ENCODE measurements at regions not wholly inside any gene's neighbourhood (a gene's known extent, or its start where the extent isn't known, plus 50 kb on each side); places are given as distances from the start of the nearest gene placed in this dataset.

GRCh38 chr5:98308231-98308630 is 465.2 kb upstream of the RGMB start:
- H3K27me3 Mint-ChIP-seq (ENCODE audit: low read depth in 2 of 2), result no peaks in the 10 kb centered on the region
- no peaks in the 10 kb centered on the region for H3K36me3 Mint-ChIP-seq
- Histone ChIP-seq H3K9me3 (ENCODE audit: control insufficient read depth, insufficient read depth, low read length) (no peaks in the 10 kb centered on the region), H3K4me1 (ENCODE audit: control insufficient read depth, insufficient read depth, low read length) (no peaks in the 10 kb centered on the region), H3K27ac (ENCODE audit: low read length) (no peak overlapping the region), H3K36me3 (ENCODE audit: control insufficient read depth, insufficient read depth, low read length) (no peaks in the 10 kb centered on the region), H3K27me3 (ENCODE audit: control insufficient read depth, insufficient read depth, low read length) (no peaks in the 10 kb centered on the region), H3K4me3 (ENCODE audit: low read length) (no peak overlapping the region)
- H3K4me3 Mint-ChIP-seq, result no peak overlapping the region
- no peaks in the 10 kb centered on the region for H3K4me1 Mint-ChIP-seq
- no peak for DNase-seq
- no peak overlapping the region for H3K27ac Mint-ChIP-seq
- H3K9me3 Mint-ChIP-seq, result peaks cover 2 to 8% of the 10 kb centered on the region in 2 donors
- intact Hi-C loops (cut with micrococcal nuclease), result no loop called here
- ATAC-seq, result no peak
- TF ChIP-seq CTCF (IDR thresholded peaks at IDR 0.05), result no peak
- 100% methylated on average over 1 of the region's 1 CpG for WGBS (ENCODE audit: insufficient coverage)

GRCh38 chr5:98308960-98309359 is 464.5 kb upstream of the RGMB start:
- no peak for TF ChIP-seq CTCF (IDR thresholded peaks at IDR 0.05)

GRCh38 chr5:98309785-98310598 is 463.5 kb upstream of the RGMB start:
- no peak overlapping the region for H3K4me3 Mint-ChIP-seq
- H3K9me3 Mint-ChIP-seq, result peaks cover 4 to 8% of the 10 kb centered on the region in 2 donors
- no peaks in the 10 kb centered on the region for H3K36me3 ChIP-seq (ENCODE audit: control insufficient read depth, insufficient read depth, low read length)
- no peak overlapping the region for H3K27ac ChIP-seq (ENCODE audit: low read length)
- WGBS (ENCODE audit: insufficient coverage), result 28% methylated on average over 6 of the region's 7 CpGs
- H3K27me3 Mint-ChIP-seq (ENCODE audit: low read depth in 2 of 2), result no peaks in the 10 kb centered on the region
- H3K36me3 Mint-ChIP-seq, result no peaks in the 10 kb centered on the region
- no peak overlapping the region for H3K27ac Mint-ChIP-seq
- no peak for TF ChIP-seq CTCF (IDR thresholded peaks at IDR 0.05)
- H3K4me3 ChIP-seq (ENCODE audit: low read length), result no peak overlapping the region
- no peaks in the 10 kb centered on the region for H3K4me1 ChIP-seq (ENCODE audit: control insufficient read depth, insufficient read depth, low read length)
- no peaks in the 10 kb centered on the region for H3K4me1 Mint-ChIP-seq
- ATAC-seq (no peak), DNase-seq (no peak)
- intact Hi-C loops (cut with micrococcal nuclease), result no loop called here
- no peaks in the 10 kb centered on the region for H3K27me3 ChIP-seq (ENCODE audit: control insufficient read depth, insufficient read depth, low read length)
- H3K9me3 ChIP-seq (ENCODE audit: control insufficient read depth, insufficient read depth, low read length), result no peaks in the 10 kb centered on the region

More at GRCh38 chr5:98308960-98309359, 464.5 kb upstream of the RGMB start:
- 78% methylated on average over 2 of the region's 4 CpGs for WGBS (ENCODE audit: insufficient coverage)
- intact Hi-C loops (cut with micrococcal nuclease), result no loop called here
- ATAC-seq (no peak), DNase-seq (no peak)
- Mint-ChIP-seq H3K4me1 (no peaks in the 10 kb centered on the region), H3K4me3 (no peak overlapping the region), H3K27ac (no peak overlapping the region), H3K9me3 (peaks cover 4 to 8% of the 10 kb centered on the region in 2 donors), H3K27me3 (ENCODE audit: low read depth in 2 of 2) (no peaks in the 10 kb centered on the region), H3K36me3 (no peaks in the 10 kb centered on the region)
- no peak overlapping the region for H3K4me3 ChIP-seq (ENCODE audit: low read length)
- H3K27ac ChIP-seq (ENCODE audit: low read length), result no peak overlapping the region
- no peaks in the 10 kb centered on the region for H3K9me3 ChIP-seq (ENCODE audit: control insufficient read depth, insufficient read depth, low read length)
- no peaks in the 10 kb centered on the region for H3K27me3 ChIP-seq (ENCODE audit: control insufficient read depth, insufficient read depth, low read length)
- no peaks in the 10 kb centered on the region for H3K36me3 ChIP-seq (ENCODE audit: control insufficient read depth, insufficient read depth, low read length)
- no peaks in the 10 kb centered on the region for H3K4me1 ChIP-seq (ENCODE audit: control insufficient read depth, insufficient read depth, low read length)

- H3K4me1 Mint-ChIP-seq, result no peaks in the 10 kb centered on the region
- no peak overlapping the region for H3K27ac Mint-ChIP-seq
- intact Hi-C loops (cut with micrococcal nuclease), result no loop called here
- H3K4me3 ChIP-seq (ENCODE audit: low read length), result no peak overlapping the region
- no peaks in the 10 kb centered on the region for H3K27me3 ChIP-seq (ENCODE audit: control insufficient read depth, insufficient read depth, low read length)
- no peaks in the 10 kb centered on the region for H3K36me3 ChIP-seq (ENCODE audit: control insufficient read depth, insufficient read depth, low read length)
- H3K9me3 Mint-ChIP-seq, result peaks cover 6 to 15% of the 10 kb centered on the region in 2 donors
- ATAC-seq, result no peak
- H3K27me3 Mint-ChIP-seq (ENCODE audit: low read depth in 2 of 2), result no peaks in the 10 kb centered on the region
- no peak for DNase-seq
- no peak for TF ChIP-seq CTCF (IDR thresholded peaks at IDR 0.05)
- H3K4me1 ChIP-seq (ENCODE audit: control insufficient read depth, insufficient read depth, low read length), result no peaks in the 10 kb centered on the region
- H3K27ac ChIP-seq (ENCODE audit: low read length), result no peak overlapping the region
- no peaks in the 10 kb centered on the region for H3K36me3 Mint-ChIP-seq
- no peaks in the 10 kb centered on the region for H3K9me3 ChIP-seq (ENCODE audit: control insufficient read depth, insufficient read depth, low read length)
- H3K4me3 Mint-ChIP-seq, result no peak overlapping the region
Measured at GRCh38 chr5:98314292-98314691, 459.2 kb upstream of the RGMB start.
